Uterus (tissue), 2 donors: ENCODE measurements at regions not wholly inside any gene's neighbourhood (a gene's known extent, or its start where the extent isn't known, plus 50 kb on each side); places are given as distances from the start of the nearest gene placed in this dataset.

Experiments used
- CTCF ChIP-seq, 4 experiments: fragments of 200-600 bp in 2 of 4; fragments of 450-650 bp in 2 of 4; sonication (generic) in 2 of 4; IDR thresholded peaks; one replicate each; pipeline ENCODE4 v1.5.1; 2016 to 2019; ENCODE audit warnings: antibody characterized with exemption in 4 of 4, mild to moderate bottlenecking in 2 of 4, moderate library complexity in 1 of 4
- POLR2A ChIP-seq, 2 donors: fragments of 450-650 bp; IDR thresholded peaks; one replicate each; pipeline ENCODE4 v1.6.1; 2016; ENCODE audit warnings: antibody characterized with exemption in 2 of 2, mild to moderate bottlenecking in 1 of 2, moderate library complexity in 1 of 2

- TF ChIP-seq CTCF (IDR thresholded peaks at IDR 0.05): no peak
- TF ChIP-seq POLR2A (IDR thresholded peaks at IDR 0.05): no peak
Measured at GRCh38 chr2:176769021-176769420, 443.6 kb upstream of the HNRNPA3 start.
